Parathyroid adenoma (tissue), 2 donors: ENCODE measurements at regions not wholly inside any gene's neighbourhood (a gene's known extent, or its start where the extent isn't known, plus 50 kb on each side); places are given as distances from the start of the nearest gene placed in this dataset.

Experiments used
- H2AFZ ChIP-seq: fragments of 300-600 bp; sonication (generic); one replicate; pipeline ENCODE4 v1.7.0; 2017; ENCODE audit warnings: antibody characterized with exemption, mild to moderate bottlenecking
- H3K27ac ChIP-seq: fragments of 300-600 bp; sonication (generic); one replicate; pipeline ENCODE4 v1.7.0; 2017
- H3K27me3 ChIP-seq: fragments of 300-600 bp; sonication (generic); one replicate; pipeline ENCODE4 v1.7.0; 2017; ENCODE audit warnings: low read length; ENCODE audit not compliant: control insufficient read depth, insufficient read depth
- H3K36me3 ChIP-seq: fragments of 300-600 bp; sonication (generic); one replicate; pipeline ENCODE4 v1.7.0; 2017; ENCODE audit warnings: low read length; ENCODE audit not compliant: control insufficient read depth, insufficient read depth
- H3K4me1 ChIP-seq: fragments of 300-600 bp; sonication (generic); one replicate; pipeline ENCODE4 v1.7.0; 2017; ENCODE audit warnings: control low read depth
- H3K4me2 ChIP-seq: fragments of 300-600 bp; sonication (generic); one replicate; pipeline ENCODE4 v1.7.0; 2017; ENCODE audit warnings: low read length
- H3K4me3 ChIP-seq: fragments of 300-600 bp; sonication (generic); one replicate; pipeline ENCODE4 v1.7.0; 2017; ENCODE audit warnings: low read depth, low read length
- H3K79me2 ChIP-seq: fragments of 300-600 bp; sonication (generic); one replicate; pipeline ENCODE4 v1.7.0; 2017; ENCODE audit warnings: control low read depth
- H3K9ac ChIP-seq: fragments of 300-600 bp; sonication (generic); one replicate; pipeline ENCODE4 v1.7.0; 2017; ENCODE audit warnings: mild to moderate bottlenecking
- H3K9me3 ChIP-seq: fragments of 300-600 bp; sonication (generic); one replicate; pipeline ENCODE4 v1.7.0; 2017; ENCODE audit warnings: low read length; ENCODE audit not compliant: control insufficient read depth
- CTCF ChIP-seq: fragments of 300-600 bp; sonication (generic); IDR thresholded peaks from one replicate; pipeline ENCODE4 v1.7.0; 2017; ENCODE audit warnings: antibody characterized with exemption, mild to moderate bottlenecking
- donor health status: primary hyperparathyroidism.

DNA sequence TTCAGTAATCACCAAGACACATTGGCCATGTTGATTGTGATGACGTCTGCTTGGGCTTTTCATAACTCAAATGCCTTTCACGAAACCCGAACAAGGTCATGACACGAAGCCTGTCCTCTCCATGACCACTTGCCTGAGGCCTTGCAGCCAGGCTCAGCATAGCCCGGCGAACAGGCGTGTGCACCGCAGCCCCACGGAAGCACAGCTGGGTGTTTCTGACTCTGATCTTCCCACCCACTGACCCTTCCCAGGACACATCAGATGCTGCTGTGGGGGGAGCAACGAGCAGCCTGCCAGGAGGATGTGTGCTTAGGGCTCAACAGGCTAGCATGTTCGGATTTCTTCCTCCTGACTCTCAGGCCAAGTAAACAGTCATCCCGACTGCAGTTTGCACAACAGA, 369.4 kb upstream of the SALL3 start:
- no peaks in the 10 kb centered on the region for H3K36me3 ChIP-seq
- H3K4me2 ChIP-seq = no peak overlapping the region
- no peak overlapping the region for H3K4me3 ChIP-seq
- H3K9ac ChIP-seq = no peak overlapping the region
- H3K79me2 ChIP-seq = no peaks in the 10 kb centered on the region
- H3K27me3 ChIP-seq = no peaks in the 10 kb centered on the region
- no peak overlapping the region for H2AFZ ChIP-seq
- no peak for TF ChIP-seq CTCF
- no peak overlapping the region for H3K27ac ChIP-seq
- no peaks in the 10 kb centered on the region for H3K4me1 ChIP-seq
- no peaks in the 10 kb centered on the region for H3K9me3 ChIP-seq

GRCh38 chr18:78611201-78611800, 368.3 kb upstream of the SALL3 start:
- H3K79me2 ChIP-seq = no peaks in the 10 kb centered on the region
- H3K27ac ChIP-seq = no peak overlapping the region
- H3K36me3 ChIP-seq = no peaks in the 10 kb centered on the region
- H3K9me3 ChIP-seq = no peaks in the 10 kb centered on the region
- no peaks in the 10 kb centered on the region for H3K4me1 ChIP-seq
- H2AFZ ChIP-seq = no peak overlapping the region
- no peak for TF ChIP-seq CTCF
- H3K9ac ChIP-seq = no peak overlapping the region
- no peak overlapping the region for H3K4me3 ChIP-seq
- no peaks in the 10 kb centered on the region for H3K27me3 ChIP-seq
- H3K4me2 ChIP-seq = no peak overlapping the region

DNA sequence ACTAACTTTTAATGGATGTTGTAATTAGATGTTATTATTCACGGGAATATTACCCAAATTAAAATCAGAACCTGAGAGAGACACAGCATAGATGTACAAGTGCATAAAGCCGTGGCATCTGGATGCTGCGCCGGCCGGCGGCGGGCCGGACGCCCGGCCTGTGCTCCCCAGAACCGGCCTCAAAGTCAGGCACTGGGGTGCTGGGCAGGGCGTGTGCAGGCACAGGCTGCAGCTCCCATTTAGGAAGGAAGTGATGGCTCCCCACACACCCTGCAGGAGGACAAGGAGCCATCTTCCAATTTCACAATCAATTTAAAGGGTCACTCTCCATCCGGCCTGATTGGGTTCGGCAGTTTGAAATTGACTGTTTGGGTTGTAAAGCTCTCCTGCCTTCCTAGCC, 367.7 kb upstream of the SALL3 start:
- Histone ChIP-seq H3K4me1 (no peaks in the 10 kb centered on the region), H3K9ac (no peak overlapping the region), H3K4me3 (no peak overlapping the region), H3K4me2 (no peak overlapping the region), H3K36me3 (no peaks in the 10 kb centered on the region), H3K9me3 (no peaks in the 10 kb centered on the region), H3K79me2 (no peaks in the 10 kb centered on the region), H2AFZ (no peak overlapping the region), H3K27ac (no peak overlapping the region), H3K27me3 (no peaks in the 10 kb centered on the region)
- TF ChIP-seq CTCF = no peak

- no peaks in the 10 kb centered on the region for H3K27me3 ChIP-seq
- H2AFZ ChIP-seq = no peak overlapping the region
- TF ChIP-seq CTCF = no peak
- H3K79me2 ChIP-seq = no peaks in the 10 kb centered on the region
- no peak overlapping the region for H3K4me2 ChIP-seq
- H3K36me3 ChIP-seq = no peaks in the 10 kb centered on the region
- no peaks in the 10 kb centered on the region for H3K4me1 ChIP-seq
- H3K9me3 ChIP-seq = no peaks in the 10 kb centered on the region
- no peak overlapping the region for H3K27ac ChIP-seq
- H3K9ac ChIP-seq = no peak overlapping the region
- no peak overlapping the region for H3K4me3 ChIP-seq
These were observed 367.3 kb upstream of the SALL3 start for GRCh38 chr18:78612318-78612717.

DNA sequence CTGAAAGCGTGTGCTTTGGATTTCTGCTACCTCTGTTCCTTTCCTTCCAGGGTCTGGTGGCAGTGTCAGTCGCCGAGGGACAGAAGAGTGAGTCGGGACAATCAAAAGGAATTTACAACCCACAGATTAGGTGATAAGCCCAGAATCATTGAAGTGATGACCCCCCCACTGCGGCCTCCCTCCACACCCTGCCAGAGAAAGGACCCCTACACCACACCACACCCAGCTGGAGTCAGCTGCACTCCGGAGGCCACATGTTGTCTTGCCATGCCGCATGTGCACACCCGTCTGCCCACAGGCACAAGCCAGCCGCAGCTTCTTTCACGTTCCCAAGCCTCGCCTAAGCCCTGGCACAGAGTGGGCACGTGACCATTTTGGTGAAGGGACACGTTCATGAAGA, 366.8 kb upstream of the SALL3 start:
- Histone ChIP-seq H3K79me2 (no peaks in the 10 kb centered on the region), H3K9me3 (no peaks in the 10 kb centered on the region), H3K4me3 (no peak overlapping the region), H3K4me1 (no peaks in the 10 kb centered on the region), H3K27ac (no peak overlapping the region), H3K9ac (no peak overlapping the region), H3K36me3 (no peaks in the 10 kb centered on the region), H2AFZ (no peak overlapping the region), H3K27me3 (no peaks in the 10 kb centered on the region), H3K4me2 (no peak overlapping the region)
- no peak for TF ChIP-seq CTCF
